ENCODE measurements at regions not wholly inside any gene's neighbourhood (a gene's known extent, or its start where the extent isn't known, plus 50 kb on each side); places are given as distances from the start of the nearest gene placed in this dataset.
"Not testable (repeated sequence)": the region's sequence is repeated elsewhere in the genome, so short reads cannot be mapped to it uniquely, and the experiment has no call there.

GRCh38 chr1:81178431-81179093 is 622.2 kb upstream of the ADGRL2 start:
- DNase-seq (ENCODE audit: low spot score); intact Hi-C loops (cut with DNase I); ATAC-seq: not testable (repeated sequence)

GRCh38 chr1:81174811-81175476 is 625.8 kb upstream of the ADGRL2 start:
- no peak for ATAC-seq

GRCh38 chr1:81174052-81174451 is 626.7 kb upstream of the ADGRL2 start:
- no peak for DNase-seq (ENCODE audit: low spot score)
- ATAC-seq = no peak
- intact Hi-C loops (cut with DNase I) = no loop called here

More at GRCh38 chr1:81174811-81175476, 625.8 kb upstream of the ADGRL2 start:
- no peak for DNase-seq (ENCODE audit: low spot score)
- intact Hi-C loops (cut with DNase I) = no loop called here

GRCh38 chr1:81172483-81172882 is 628.3 kb upstream of the ADGRL2 start:
- ATAC-seq = no peak
- no peak for DNase-seq (ENCODE audit: low spot score)
- intact Hi-C loops (cut with DNase I) = no loop called here

- intact Hi-C loops (cut with DNase I) = no loop called here
- ATAC-seq (no peak), DNase-seq (ENCODE audit: low spot score) (no peak)
These were observed 630.0 kb upstream of the ADGRL2 start for GRCh38 chr1:81170721-81171120.

- intact Hi-C loops (cut with DNase I) = no loop called here
- ATAC-seq = no peak
- no peak for DNase-seq (ENCODE audit: low spot score)
These were observed 634.8 kb upstream of the ADGRL2 start for GRCh38 chr1:81165963-81166362.

GRCh38 chr1:81160696-81161095 is 640.0 kb upstream of the ADGRL2 start:
- no peak for DNase-seq (ENCODE audit: low spot score)
- no peak for ATAC-seq
- intact Hi-C loops (cut with DNase I) = no loop called here

GRCh38 chr1:81158592-81158991 is 642.1 kb upstream of the ADGRL2 start:
- ATAC-seq (no peak), DNase-seq (ENCODE audit: low spot score) (no peak)
- intact Hi-C loops (cut with DNase I) = no loop called here

GRCh38 chr1:81157686-81158085 is 643.0 kb upstream of the ADGRL2 start:
- DNase-seq (ENCODE audit: low spot score) = no peak
- no peak for ATAC-seq
- intact Hi-C loops (cut with DNase I) = no loop called here

- intact Hi-C loops (cut with DNase I) = no loop called here
- ATAC-seq (no peak), DNase-seq (ENCODE audit: low spot score) (no peak)
These were observed 643.8 kb upstream of the ADGRL2 start for GRCh38 chr1:81156887-81157286.

- intact Hi-C loops (cut with DNase I) = no loop called here
- no peak for ATAC-seq
- DNase-seq (ENCODE audit: low spot score) = no peak
These were observed 645.6 kb upstream of the ADGRL2 start for GRCh38 chr1:81155131-81155530.

GRCh38 chr1:81151206-81151605 is 649.5 kb upstream of the ADGRL2 start:
- no peak for DNase-seq (ENCODE audit: low spot score)
- intact Hi-C loops (cut with DNase I) = no loop called here
- no peak for ATAC-seq

- intact Hi-C loops (cut with DNase I) = no loop called here
- DNase-seq (ENCODE audit: low spot score) (no peak), ATAC-seq (no peak)
These were observed 650.9 kb upstream of the ADGRL2 start for GRCh38 chr1:81149649-81150325.

GRCh38 chr1:81144240-81144825 is 656.4 kb upstream of the ADGRL2 start:
- intact Hi-C loops (cut with DNase I) = no loop called here
- no peak for ATAC-seq
- DNase-seq (ENCODE audit: low spot score) = no peak

- no peak for DNase-seq (ENCODE audit: low spot score)
- no peak for ATAC-seq
- intact Hi-C loops (cut with DNase I) = no loop called here
These were observed 658.5 kb upstream of the ADGRL2 start for GRCh38 chr1:81142099-81142826.

GRCh38 chr1:81135524-81135923 is 665.2 kb upstream of the ADGRL2 start:
- ATAC-seq (no peak), DNase-seq (ENCODE audit: low spot score) (no peak)
- intact Hi-C loops (cut with DNase I) = no loop called here

- ATAC-seq (no peak), DNase-seq (ENCODE audit: low spot score) (no peak)
- intact Hi-C loops (cut with DNase I) = no loop called here
These were observed 671.0 kb upstream of the ADGRL2 start for GRCh38 chr1:81129776-81130175.

GRCh38 chr1:81129366-81129765 is 671.4 kb upstream of the ADGRL2 start:
- DNase-seq (ENCODE audit: low spot score) = no peak
- no peak for ATAC-seq
- intact Hi-C loops (cut with DNase I) = no loop called here

- no peak for ATAC-seq
- no peak for DNase-seq (ENCODE audit: low spot score)
- intact Hi-C loops (cut with DNase I) = no loop called here
These were observed 672.7 kb upstream of the ADGRL2 start for GRCh38 chr1:81128079-81128478.
